ENCODE measurements at regions not wholly inside any gene's neighbourhood (a gene's known extent, or its start where the extent isn't known, plus 50 kb on each side); places are given as distances from the start of the nearest gene placed in this dataset.
"Not testable (repeated sequence)": the region's sequence is repeated elsewhere in the genome, so short reads cannot be mapped to it uniquely, and the experiment has no call there.

- Histone ChIP-seq H3K27me3 (no peaks in the 10 kb centered on the region), H3K27ac (no peak overlapping the region), H3K4me3 (no peak overlapping the region), H3K9me3 (no peaks in the 10 kb centered on the region), H3K36me3 (replicated peaks in 1 of 2; ENCODE audit: insufficient read depth in 1 of 2, low read depth in 2 of 2) (no peaks in the 10 kb centered on the region), H3K4me1 (no peaks in the 10 kb centered on the region)
- peak in 1 of 4 donors; percentile 22 for DNase-seq
- no peak for ATAC-seq
- 79 to 96% methylated on average over 2 of the region's 2 CpGs for WGBS, 2 donors
- TF ChIP-seq CTCF (IDR thresholded peaks at IDR 0.05): no peak
- TF ChIP-seq POLR2A (IDR thresholded peaks at IDR 0.05): no peak
- intact Hi-C loops (cut with DNase I): no loop called here
Measured at GRCh38 chr7:66452165-66452564, 176.5 kb upstream of the KCTD7 start.

- intact Hi-C loops (cut with DNase I): no loop called here
- 96 to 98% methylated on average over 6 of the region's 6 CpGs for WGBS, 2 donors
- H3K4me1 ChIP-seq: no peaks in the 10 kb centered on the region
- ATAC-seq (no peak), DNase-seq (no peak)
- no peaks in the 10 kb centered on the region for H3K36me3 ChIP-seq (replicated peaks in 1 of 2; ENCODE audit: insufficient read depth in 1 of 2, low read depth in 2 of 2)
- no peak overlapping the region for H3K4me3 ChIP-seq
- H3K27ac ChIP-seq: no peak overlapping the region
- no peaks in the 10 kb centered on the region for H3K27me3 ChIP-seq
- H3K9me3 ChIP-seq: no peaks in the 10 kb centered on the region
- TF ChIP-seq CTCF (IDR thresholded peaks at IDR 0.05): no peak
- TF ChIP-seq POLR2A (IDR thresholded peaks at IDR 0.05): no peak
Measured at GRCh38 chr7:66453340-66453739, 175.3 kb upstream of the KCTD7 start.

- DNase-seq (no peak), ATAC-seq (no peak)
- Histone ChIP-seq H3K27me3 (no peaks in the 10 kb centered on the region), H3K27ac (no peak overlapping the region), H3K4me3 (no peak overlapping the region), H3K9me3 (no peaks in the 10 kb centered on the region), H3K36me3 (replicated peaks in 1 of 2; ENCODE audit: insufficient read depth in 1 of 2, low read depth in 2 of 2) (no peaks in the 10 kb centered on the region), H3K4me1 (no peaks in the 10 kb centered on the region)
- intact Hi-C loops (cut with DNase I): no loop called here
- no peak for TF ChIP-seq CTCF (IDR thresholded peaks at IDR 0.05)
- no peak for TF ChIP-seq POLR2A (IDR thresholded peaks at IDR 0.05)
- WGBS, 2 donors: 82 to 88% methylated on average over 5 of the region's 5 CpGs
Measured at GRCh38 chr7:66454600-66455225, 174.0 kb upstream of the KCTD7 start.

GRCh38 chr7:66455432-66455831 lies 173.2 kb upstream of the KCTD7 start:
- DNase-seq; H3K27me3 ChIP-seq; H3K4me3 ChIP-seq; H3K36me3 ChIP-seq (replicated peaks in 1 of 2; ENCODE audit: insufficient read depth in 1 of 2, low read depth in 2 of 2); H3K27ac ChIP-seq; H3K9me3 ChIP-seq; ATAC-seq; H3K4me1 ChIP-seq; intact Hi-C loops (cut with DNase I): not testable (repeated sequence)
- 67% methylated on average over 1 of the region's 1 CpG; no CpG with 5 or more reads in 1 of the 2 donors for WGBS, 2 donors

GRCh38 chr7:66456431-66456830 lies 172.2 kb upstream of the KCTD7 start:
- H3K27me3 ChIP-seq; H3K36me3 ChIP-seq (replicated peaks in 1 of 2; ENCODE audit: insufficient read depth in 1 of 2, low read depth in 2 of 2); H3K27ac ChIP-seq; intact Hi-C loops (cut with DNase I); H3K4me1 ChIP-seq; ATAC-seq; H3K4me3 ChIP-seq; H3K9me3 ChIP-seq; DNase-seq: not testable (repeated sequence)
- 57 to 94% methylated on average over 2 of the region's 2 CpGs for WGBS, 2 donors

- H3K4me1 ChIP-seq; H3K36me3 ChIP-seq (replicated peaks in 1 of 2; ENCODE audit: insufficient read depth in 1 of 2, low read depth in 2 of 2); intact Hi-C loops (cut with DNase I); H3K27me3 ChIP-seq; H3K27ac ChIP-seq; DNase-seq; ATAC-seq; H3K4me3 ChIP-seq; H3K9me3 ChIP-seq: not testable (repeated sequence)
- WGBS, 2 donors: 81 to 92% methylated on average over 5 of the region's 5 CpGs
Measured at GRCh38 chr7:66458991-66459390, 169.7 kb upstream of the KCTD7 start.

GRCh38 chr7:66459783-66460413 lies 168.8 kb upstream of the KCTD7 start:
- DNase-seq; H3K27ac ChIP-seq; ATAC-seq; H3K9me3 ChIP-seq; intact Hi-C loops (cut with DNase I); H3K4me3 ChIP-seq; H3K36me3 ChIP-seq (replicated peaks in 1 of 2; ENCODE audit: insufficient read depth in 1 of 2, low read depth in 2 of 2); H3K4me1 ChIP-seq; H3K27me3 ChIP-seq: not testable (repeated sequence)
- 76 to 80% methylated on average over 5 of the region's 5 CpGs for WGBS, 2 donors
